GM06990 (cell line): ENCODE measurements at regions not wholly inside any gene's neighbourhood (a gene's known extent, or its start where the extent isn't known, plus 50 kb on each side); places are given as distances from the start of the nearest gene placed in this dataset.

Experiments used
- DNase-seq: peaks from one replicate; pipeline ENCODE4 v3.0.0-alpha.2; 2011; ENCODE audit not compliant: insufficient read length; ENCODE audit errors: extremely low read depth
- H3K27me3 ChIP-seq: replicated peaks from 2 replicates; pipeline ENCODE4 v1.6.0; 2011; ENCODE audit warnings: low read length; ENCODE audit not compliant: control insufficient read depth, insufficient read depth
- H3K36me3 ChIP-seq: 2 replicates; pipeline ENCODE4 v1.5.1; 2011; ENCODE audit warnings: low read length; ENCODE audit not compliant: control insufficient read depth, insufficient read depth
- H3K4me3 ChIP-seq: replicated peaks from 2 replicates; pipeline ENCODE4 v1.5.1; 2011; ENCODE audit warnings: low read depth, mild to moderate bottlenecking, control low read depth, low read length
- TF ChIP-seq, protein P1 (sequence below): IDR thresholded peaks from 2 replicates; pipeline ENCODE4 v1.5.1; 2011; ENCODE audit warnings: low read length, control low read depth, mild to moderate bottlenecking, inconsistent platforms; ENCODE audit not compliant: insufficient read depth, poor library complexity, severe bottlenecking

GRCh38 chr5:103620851-103621547 is 58.4 kb upstream of the NUDT12 start:
- TF ChIP-seq, protein P1, sequence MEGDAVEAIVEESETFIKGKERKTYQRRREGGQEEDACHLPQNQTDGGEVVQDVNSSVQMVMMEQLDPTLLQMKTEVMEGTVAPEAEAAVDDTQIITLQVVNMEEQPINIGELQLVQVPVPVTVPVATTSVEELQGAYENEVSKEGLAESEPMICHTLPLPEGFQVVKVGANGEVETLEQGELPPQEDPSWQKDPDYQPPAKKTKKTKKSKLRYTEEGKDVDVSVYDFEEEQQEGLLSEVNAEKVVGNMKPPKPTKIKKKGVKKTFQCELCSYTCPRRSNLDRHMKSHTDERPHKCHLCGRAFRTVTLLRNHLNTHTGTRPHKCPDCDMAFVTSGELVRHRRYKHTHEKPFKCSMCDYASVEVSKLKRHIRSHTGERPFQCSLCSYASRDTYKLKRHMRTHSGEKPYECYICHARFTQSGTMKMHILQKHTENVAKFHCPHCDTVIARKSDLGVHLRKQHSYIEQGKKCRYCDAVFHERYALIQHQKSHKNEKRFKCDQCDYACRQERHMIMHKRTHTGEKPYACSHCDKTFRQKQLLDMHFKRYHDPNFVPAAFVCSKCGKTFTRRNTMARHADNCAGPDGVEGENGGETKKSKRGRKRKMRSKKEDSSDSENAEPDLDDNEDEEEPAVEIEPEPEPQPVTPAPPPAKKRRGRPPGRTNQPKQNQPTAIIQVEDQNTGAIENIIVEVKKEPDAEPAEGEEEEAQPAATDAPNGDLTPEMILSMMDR = no peak

GRCh38 chr5:103617913-103618312 is 55.3 kb upstream of the NUDT12 start:
- DNase-seq = no peak
- TF ChIP-seq, protein P1 = no peak
- Histone ChIP-seq H3K4me3 (no peak overlapping the region), H3K36me3 (no peaks in the 10 kb centered on the region), H3K27me3 (no peaks in the 10 kb centered on the region)

More at GRCh38 chr5:103620851-103621547, 58.4 kb upstream of the NUDT12 start:
- no peaks in the 10 kb centered on the region for H3K36me3 ChIP-seq
- no peak overlapping the region for H3K4me3 ChIP-seq
- no peaks in the 10 kb centered on the region for H3K27me3 ChIP-seq
- DNase-seq = no peak

GRCh38 chr5:103617090-103617489 is 54.5 kb upstream of the NUDT12 start:
- TF ChIP-seq, protein P1 = no peak
- Histone ChIP-seq H3K36me3 (no peaks in the 10 kb centered on the region), H3K27me3 (no peaks in the 10 kb centered on the region), H3K4me3 (no peak overlapping the region)
- DNase-seq = no peak

- H3K36me3 ChIP-seq = no peaks in the 10 kb centered on the region
- no peaks in the 10 kb centered on the region for H3K27me3 ChIP-seq
- no peak overlapping the region for H3K4me3 ChIP-seq
- no peak for DNase-seq
- TF ChIP-seq, protein P1 = no peak
These were observed 50.0 kb upstream of the NUDT12 start for GRCh38 chr5:103612545-103612944.
